HCT116 (cell line): ENCODE measurements at regions not wholly inside any gene's neighbourhood (a gene's known extent, or its start where the extent isn't known, plus 50 kb on each side); places are given as distances from the start of the nearest gene placed in this dataset.

Experiments
- CTCF ChIP-seq, 3 experiments: fragments of 200-600 bp in 1 of 3; sonication (generic) in 1 of 3; IDR thresholded peaks in 2 of 3; conservative IDR thresholded peaks in 1 of 3; 2 replicates each; pipeline ENCODE4 v1.5.1; 2012 to 2017; ENCODE audit warnings: low read depth in 2 of 3, low read length in 2 of 3, antibody characterized with exemption in 1 of 3, borderline replicate concordance in 1 of 3, control low read depth in 1 of 3, mild to moderate bottlenecking in 1 of 3, mixed read lengths in 1 of 3, mixed run types in 1 of 3, moderate library complexity in 1 of 3; ENCODE audit not compliant: insufficient read depth in 1 of 3
- EGR1 ChIP-seq: IDR thresholded peaks from 2 replicates; pipeline ENCODE4 v1.6.1; 2012; ENCODE audit warnings: low read depth
- EZH2 ChIP-seq: fragments of 200-600 bp; sonication (generic); IDR thresholded peaks from 2 replicates; pipeline ENCODE4 v1.6.1; 2017; ENCODE audit warnings: antibody characterized with exemption, mixed run types
- POLR2AphosphoS5 ChIP-seq: IDR thresholded peaks from 2 replicates; pipeline ENCODE4 v1.6.1; 2011; ENCODE audit warnings: mild to moderate bottlenecking, low read depth, low read length, moderate library complexity
- RAD21 ChIP-seq: IDR thresholded peaks from 2 replicates; pipeline ENCODE4 v1.6.1; 2012; ENCODE audit warnings: low read depth, mild to moderate bottlenecking
- ZBTB33 ChIP-seq: IDR thresholded peaks from 2 replicates; pipeline ENCODE4 v1.6.1; 2011; ENCODE audit warnings: mild to moderate bottlenecking, low read length, moderate library complexity; ENCODE audit not compliant: insufficient replicate concordance; ENCODE audit errors: extremely low read depth
- TF ChIP-seq, protein P1 (sequence below): IDR thresholded peaks from 2 replicates; pipeline ENCODE4 v1.6.1; 2012

- TF ChIP-seq POLR2AphosphoS5 (no peak), CTCF (IDR thresholded peaks at IDR 0.05 in 2 of 3, conservative IDR thresholded peaks at IDR 0.05 in 1 of 3; ENCODE audit: borderline replicate concordance in 1 of 3, insufficient read depth in 1 of 3, low read depth in 2 of 3, low read length in 2 of 3) (no peak), EZH2 (no peak), RAD21 (no peak), EGR1 (no peak), ZBTB33 (no peak)
- TF ChIP-seq, protein P1, sequence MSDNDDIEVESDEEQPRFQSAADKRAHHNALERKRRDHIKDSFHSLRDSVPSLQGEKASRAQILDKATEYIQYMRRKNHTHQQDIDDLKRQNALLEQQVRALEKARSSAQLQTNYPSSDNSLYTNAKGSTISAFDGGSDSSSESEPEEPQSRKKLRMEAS: no peak
Measured at GRCh38 chr3:1600700-1601418, 497.8 kb upstream of the CNTN4 start.
